ENCODE measurements at regions not wholly inside any gene's neighbourhood (a gene's known extent, or its start where the extent isn't known, plus 50 kb on each side); places are given as distances from the start of the nearest gene placed in this dataset.

GRCh38 chr3:153373606-153374005, 211.6 kb downstream of the RAP2B start:
- TF ChIP-seq POLR2A (IDR thresholded peaks at IDR 0.05) (no peak), POLR2AphosphoS5 (IDR thresholded peaks at IDR 0.05) (no peak)

Measured in spleen (tissue), 3 donors.